Neural cell (in vitro differentiated cells): ENCODE measurements at regions not wholly inside any gene's neighbourhood (a gene's known extent, or its start where the extent isn't known, plus 50 kb on each side); places are given as distances from the start of the nearest gene placed in this dataset.

Experiments used
- H2AFZ ChIP-seq: fragments of 200-600, 300-800 bp; sonication (generic), shearing (Covaris generic); 2 replicates; pipeline ENCODE4 v1.6.0; 2014; ENCODE audit warnings: low read depth, mild to moderate bottlenecking, antibody characterized with exemption, low read length, moderate library complexity
- H3F3A ChIP-seq: fragments of 200-600 bp; shearing (Covaris generic); 2 replicates; pipeline ENCODE4 v1.6.1; 2016; ENCODE audit warnings: mild to moderate bottlenecking, moderate library complexity, mixed read lengths, antibody characterized with exemption, low read length; ENCODE audit not compliant: insufficient read depth, poor library complexity, severe bottlenecking
- H3K27ac ChIP-seq: fragments of 200-600, 300-800 bp; sonication (generic), shearing (Covaris generic); 2 replicates; pipeline ENCODE4 v1.5.1; 2014; ENCODE audit warnings: mild to moderate bottlenecking, low read length, moderate library complexity
- H3K27me3 ChIP-seq: fragments of 300-800, 200-600 bp; sonication (generic), shearing (Covaris generic); 2 replicates; pipeline ENCODE4 v1.6.0; 2014; ENCODE audit warnings: mild to moderate bottlenecking, low read depth, low read length, moderate library complexity; ENCODE audit not compliant: insufficient read depth
- H3K36me3 ChIP-seq: fragments of 300-800, 200-600 bp; sonication (generic), shearing (Covaris generic); 2 replicates; pipeline ENCODE4 v1.5.1; 2014; ENCODE audit warnings: mild to moderate bottlenecking, antibody characterized with exemption, low read length, moderate library complexity; ENCODE audit not compliant: insufficient read depth
- H3K4me2 ChIP-seq: fragments of 300-800, 200-600 bp; sonication (generic), shearing (Covaris generic); 2 replicates; pipeline ENCODE4 v1.6.0; 2014; ENCODE audit warnings: mild to moderate bottlenecking, low read length
- H3K4me3 ChIP-seq: fragments of 300-800, 200-600 bp; sonication (generic), shearing (Covaris generic); 2 replicates; pipeline ENCODE4 v1.5.1; 2014; ENCODE audit warnings: mild to moderate bottlenecking, low read length, moderate library complexity
- H3K79me2 ChIP-seq: fragments of 200-600 bp; shearing (Covaris generic); replicated peaks from 2 replicates; pipeline ENCODE4 v1.6.0; 2014; ENCODE audit warnings: mild to moderate bottlenecking, low read length, moderate library complexity; ENCODE audit not compliant: insufficient read depth
- H3K9ac ChIP-seq: fragments of 300-800, 200-600 bp; sonication (generic), shearing (Covaris generic); 2 replicates; pipeline ENCODE4 v1.6.1; 2016; ENCODE audit warnings: mild to moderate bottlenecking, low read length, mixed read lengths
- H3K9me2 ChIP-seq: fragments of 200-600 bp; shearing (Covaris generic); 2 replicates; pipeline ENCODE4 v1.6.1; 2016; ENCODE audit warnings: mild to moderate bottlenecking, low read length, mixed read lengths; ENCODE audit not compliant: insufficient read depth
- H3K9me3 ChIP-seq: fragments of 200-600, 300-800 bp; sonication (generic), shearing (Covaris generic); 2 replicates; pipeline ENCODE4 v1.6.1; 2016; ENCODE audit warnings: mild to moderate bottlenecking, mixed run types, low read length, moderate library complexity, mixed read lengths
- H4K20me1 ChIP-seq: fragments of 200-600 bp; shearing (Covaris generic); 2 replicates; pipeline ENCODE4 v1.6.1; 2016; ENCODE audit warnings: mild to moderate bottlenecking, mixed run types; ENCODE audit not compliant: insufficient read depth
- EP300 ChIP-seq: fragments of 450-650 bp; conservative IDR thresholded peaks from 2 replicates; pipeline ENCODE4 v1.6.1; 2014; ENCODE audit warnings: antibody characterized with exemption, mild to moderate bottlenecking, moderate library complexity; ENCODE audit not compliant: poor library complexity, severe bottlenecking
- EZH2 ChIP-seq: fragments of 200-600, 300-800 bp; shearing (Covaris generic), sonication (generic); IDR thresholded peaks from 2 replicates; pipeline ENCODE4 v1.6.1; 2014; ENCODE audit warnings: antibody characterized with exemption, low read length, borderline replicate concordance, mild to moderate bottlenecking; ENCODE audit not compliant: insufficient read depth, poor library complexity, severe bottlenecking
- MXI1 ChIP-seq: fragments of 450-650 bp; conservative IDR thresholded peaks from 2 replicates; pipeline ENCODE4 v1.6.1; 2014; ENCODE audit warnings: antibody characterized with exemption, mild to moderate bottlenecking; ENCODE audit not compliant: poor library complexity, severe bottlenecking
- POLR2AphosphoS5 ChIP-seq: IDR thresholded peaks from 2 replicates; pipeline ENCODE4 v1.6.1; 2012
- RAD21 ChIP-seq: fragments of 450-650 bp; conservative IDR thresholded peaks from 2 replicates; pipeline ENCODE4 v1.6.1; 2014; ENCODE audit warnings: antibody characterized with exemption, mild to moderate bottlenecking, moderate library complexity
- SMC3 ChIP-seq: fragments of 450-650 bp; conservative IDR thresholded peaks from 2 replicates; pipeline ENCODE4 v1.6.1; 2014; ENCODE audit warnings: antibody characterized with exemption, mild to moderate bottlenecking, moderate library complexity; ENCODE audit not compliant: poor library complexity
- TAF1 ChIP-seq: IDR thresholded peaks from 2 replicates; pipeline ENCODE4 v1.6.1; 2012; ENCODE audit warnings: low read depth
- TF ChIP-seq, protein P1 (sequence below): fragments of 450-650 bp; IDR thresholded peaks from 2 replicates; pipeline ENCODE4 v1.5.1; 2014; ENCODE audit warnings: antibody characterized with exemption, mild to moderate bottlenecking, moderate library complexity; ENCODE audit not compliant: poor library complexity, severe bottlenecking
- TF ChIP-seq, protein P2 (sequence below): IDR thresholded peaks from 2 replicates; pipeline ENCODE4 v1.6.1; 2012; ENCODE audit warnings: borderline replicate concordance

DNA sequence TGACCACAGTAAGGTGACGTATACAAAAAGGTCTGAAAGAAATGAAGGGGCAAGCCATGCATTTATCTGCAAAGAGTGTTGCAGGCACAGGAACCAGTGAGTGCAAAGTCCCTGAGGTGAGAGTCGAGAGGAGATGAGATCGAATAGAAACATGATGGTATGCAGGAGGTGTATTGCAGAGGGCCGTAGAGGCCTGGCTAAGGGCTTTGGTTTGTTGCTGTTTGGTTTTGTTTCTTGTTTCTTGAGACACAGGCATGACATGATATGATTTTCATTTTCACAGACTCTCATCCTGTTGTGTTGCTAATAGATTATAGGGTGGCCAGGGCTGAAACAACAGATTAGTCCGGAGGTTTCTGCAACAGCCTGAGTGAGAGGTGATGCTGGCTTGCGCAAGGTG, 80.4 kb downstream of the HSPH1 start:
- no peak overlapping the region for H3K9ac ChIP-seq
- H4K20me1 ChIP-seq, result no peaks in the 10 kb centered on the region
- no peak overlapping the region for H3K4me3 ChIP-seq
- H3K27me3 ChIP-seq, result no peaks in the 10 kb centered on the region
- H3K9me2 ChIP-seq, result no peaks in the 10 kb centered on the region
- H3K4me2 ChIP-seq, result no peak overlapping the region
- no peaks in the 10 kb centered on the region for H3F3A ChIP-seq
- TF ChIP-seq MXI1, result no peak
- TF ChIP-seq, protein P1, sequence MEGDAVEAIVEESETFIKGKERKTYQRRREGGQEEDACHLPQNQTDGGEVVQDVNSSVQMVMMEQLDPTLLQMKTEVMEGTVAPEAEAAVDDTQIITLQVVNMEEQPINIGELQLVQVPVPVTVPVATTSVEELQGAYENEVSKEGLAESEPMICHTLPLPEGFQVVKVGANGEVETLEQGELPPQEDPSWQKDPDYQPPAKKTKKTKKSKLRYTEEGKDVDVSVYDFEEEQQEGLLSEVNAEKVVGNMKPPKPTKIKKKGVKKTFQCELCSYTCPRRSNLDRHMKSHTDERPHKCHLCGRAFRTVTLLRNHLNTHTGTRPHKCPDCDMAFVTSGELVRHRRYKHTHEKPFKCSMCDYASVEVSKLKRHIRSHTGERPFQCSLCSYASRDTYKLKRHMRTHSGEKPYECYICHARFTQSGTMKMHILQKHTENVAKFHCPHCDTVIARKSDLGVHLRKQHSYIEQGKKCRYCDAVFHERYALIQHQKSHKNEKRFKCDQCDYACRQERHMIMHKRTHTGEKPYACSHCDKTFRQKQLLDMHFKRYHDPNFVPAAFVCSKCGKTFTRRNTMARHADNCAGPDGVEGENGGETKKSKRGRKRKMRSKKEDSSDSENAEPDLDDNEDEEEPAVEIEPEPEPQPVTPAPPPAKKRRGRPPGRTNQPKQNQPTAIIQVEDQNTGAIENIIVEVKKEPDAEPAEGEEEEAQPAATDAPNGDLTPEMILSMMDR, result no peak
- TF ChIP-seq EP300, result no peak
- no peak for TF ChIP-seq EZH2
- TF ChIP-seq, protein P2, sequence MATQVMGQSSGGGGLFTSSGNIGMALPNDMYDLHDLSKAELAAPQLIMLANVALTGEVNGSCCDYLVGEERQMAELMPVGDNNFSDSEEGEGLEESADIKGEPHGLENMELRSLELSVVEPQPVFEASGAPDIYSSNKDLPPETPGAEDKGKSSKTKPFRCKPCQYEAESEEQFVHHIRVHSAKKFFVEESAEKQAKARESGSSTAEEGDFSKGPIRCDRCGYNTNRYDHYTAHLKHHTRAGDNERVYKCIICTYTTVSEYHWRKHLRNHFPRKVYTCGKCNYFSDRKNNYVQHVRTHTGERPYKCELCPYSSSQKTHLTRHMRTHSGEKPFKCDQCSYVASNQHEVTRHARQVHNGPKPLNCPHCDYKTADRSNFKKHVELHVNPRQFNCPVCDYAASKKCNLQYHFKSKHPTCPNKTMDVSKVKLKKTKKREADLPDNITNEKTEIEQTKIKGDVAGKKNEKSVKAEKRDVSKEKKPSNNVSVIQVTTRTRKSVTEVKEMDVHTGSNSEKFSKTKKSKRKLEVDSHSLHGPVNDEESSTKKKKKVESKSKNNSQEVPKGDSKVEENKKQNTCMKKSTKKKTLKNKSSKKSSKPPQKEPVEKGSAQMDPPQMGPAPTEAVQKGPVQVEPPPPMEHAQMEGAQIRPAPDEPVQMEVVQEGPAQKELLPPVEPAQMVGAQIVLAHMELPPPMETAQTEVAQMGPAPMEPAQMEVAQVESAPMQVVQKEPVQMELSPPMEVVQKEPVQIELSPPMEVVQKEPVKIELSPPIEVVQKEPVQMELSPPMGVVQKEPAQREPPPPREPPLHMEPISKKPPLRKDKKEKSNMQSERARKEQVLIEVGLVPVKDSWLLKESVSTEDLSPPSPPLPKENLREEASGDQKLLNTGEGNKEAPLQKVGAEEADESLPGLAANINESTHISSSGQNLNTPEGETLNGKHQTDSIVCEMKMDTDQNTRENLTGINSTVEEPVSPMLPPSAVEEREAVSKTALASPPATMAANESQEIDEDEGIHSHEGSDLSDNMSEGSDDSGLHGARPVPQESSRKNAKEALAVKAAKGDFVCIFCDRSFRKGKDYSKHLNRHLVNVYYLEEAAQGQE, result no peak
- TF ChIP-seq TAF1, result no peak
- no peak for TF ChIP-seq POLR2AphosphoS5
- H3K79me2 ChIP-seq, result no peaks in the 10 kb centered on the region
- no peak overlapping the region for H3K27ac ChIP-seq
- H2AFZ ChIP-seq, result no peak overlapping the region
- H3K36me3 ChIP-seq, result no peaks in the 10 kb centered on the region
- H3K9me3 ChIP-seq, result no peaks in the 10 kb centered on the region

DNA sequence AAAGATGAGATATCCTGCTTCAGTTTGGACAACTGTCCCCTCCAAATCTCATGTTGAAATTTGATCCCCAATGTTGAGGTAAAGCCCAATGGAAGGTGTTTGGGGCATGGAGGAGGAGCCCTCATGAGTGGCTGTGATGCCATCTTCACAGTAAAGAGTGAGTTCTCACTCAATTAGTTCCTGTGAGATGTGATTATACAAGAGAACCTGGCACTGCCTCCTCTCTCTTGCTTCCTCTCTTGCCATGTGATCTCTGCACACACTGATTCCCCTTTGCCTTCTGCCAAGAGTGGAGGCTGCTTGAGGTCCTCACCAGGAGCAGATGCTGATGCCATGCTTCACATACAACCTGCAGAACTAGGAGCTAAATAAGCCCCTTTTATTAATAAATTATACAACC, 86.9 kb downstream of the HSPH1 start:
- Histone ChIP-seq H4K20me1 (no peaks in the 10 kb centered on the region), H2AFZ (no peak overlapping the region), H3K4me3 (peak overlapping the region; percentile 57), H3F3A (no peaks in the 10 kb centered on the region), H3K9me3 (no peaks in the 10 kb centered on the region), H3K27me3 (no peaks in the 10 kb centered on the region), H3K27ac (peak overlapping the region; percentile 87), H3K79me2 (no peaks in the 10 kb centered on the region), H3K9ac (peak overlapping the region; percentile 48), H3K9me2 (no peaks in the 10 kb centered on the region), H3K36me3 (no peaks in the 10 kb centered on the region), H3K4me2 (peak overlapping the region; percentile 72)
- TF ChIP-seq MXI1 (no peak), RAD21 (no peak), SMC3 (no peak), TAF1 (no peak)
